Muscle of arm (tissue), 1 donor: ENCODE measurements at regions not wholly inside any gene's neighbourhood (a gene's known extent, or its start where the extent isn't known, plus 50 kb on each side); places are given as distances from the start of the nearest gene placed in this dataset.
A peak's percentile ranks its signal among the peaks of the same experiment; 100 is the strongest.

Experiments
- DNase-seq: peaks from one replicate; pipeline ENCODE4 v3.0.0-alpha.2; 2013

DNA sequence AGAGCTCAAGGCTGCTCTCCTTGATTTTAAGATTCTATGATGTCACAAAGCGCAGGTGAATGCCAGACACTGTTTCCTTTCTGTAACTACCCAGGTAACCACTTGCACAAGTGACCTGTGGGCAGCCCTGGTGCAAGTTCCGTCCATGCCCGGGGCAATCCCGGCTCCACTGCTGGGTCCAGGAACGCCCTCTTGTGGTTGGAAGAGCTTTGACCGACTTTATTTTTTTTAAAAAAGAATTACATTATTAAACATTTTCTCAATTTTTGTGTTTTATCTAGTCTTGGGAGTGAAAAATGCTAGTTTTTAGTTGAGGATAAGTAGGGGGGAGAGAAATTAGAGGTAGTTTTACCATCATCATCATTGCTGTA lies 695.2 kb downstream of the QKI start:
- no peak for DNase-seq

DNA sequence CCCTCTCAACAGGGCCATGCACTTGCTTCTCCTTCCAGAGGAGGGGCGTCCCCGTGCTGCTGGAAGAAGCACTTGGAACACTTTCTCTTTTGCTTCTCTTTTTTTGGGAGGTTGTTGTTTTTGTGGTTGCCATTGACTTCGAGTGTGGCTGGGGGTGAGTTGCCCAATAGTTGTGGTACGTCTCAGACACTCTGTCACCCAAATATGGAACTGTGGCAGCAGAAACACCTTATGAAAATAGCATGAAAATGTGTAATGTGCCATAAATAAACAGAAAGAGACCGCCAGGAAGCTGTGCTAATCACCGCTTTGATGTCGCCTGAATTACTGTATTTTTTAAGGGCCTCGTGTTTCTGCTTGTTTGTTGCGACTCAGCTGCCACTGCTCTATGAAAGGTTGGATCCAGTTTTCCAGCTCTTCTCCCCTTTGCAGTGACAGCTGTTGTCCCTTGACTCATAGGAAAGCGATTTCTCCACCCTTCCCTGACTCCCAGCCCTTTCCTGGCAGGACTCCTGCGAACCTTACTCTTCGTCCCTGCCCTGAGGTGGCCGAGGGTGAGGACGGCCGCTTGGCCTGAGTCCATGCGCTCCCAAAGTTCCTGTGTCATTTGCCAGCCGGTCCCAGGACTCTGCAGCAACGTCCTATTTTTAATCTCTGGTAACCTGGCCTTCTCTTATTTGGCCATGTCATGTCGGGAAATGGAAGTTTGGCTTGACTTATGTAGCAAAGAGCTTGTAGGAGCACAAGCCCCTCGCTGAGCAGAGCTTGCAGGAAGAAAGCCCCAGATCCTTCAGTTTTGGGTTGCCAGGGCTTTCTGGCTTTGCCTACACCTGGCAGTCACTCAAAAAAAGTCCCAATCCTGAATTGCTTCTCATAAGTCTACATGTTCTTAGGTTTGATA lies 694.6 kb downstream of the QKI start:
- peak; percentile 66 for DNase-seq

DNA sequence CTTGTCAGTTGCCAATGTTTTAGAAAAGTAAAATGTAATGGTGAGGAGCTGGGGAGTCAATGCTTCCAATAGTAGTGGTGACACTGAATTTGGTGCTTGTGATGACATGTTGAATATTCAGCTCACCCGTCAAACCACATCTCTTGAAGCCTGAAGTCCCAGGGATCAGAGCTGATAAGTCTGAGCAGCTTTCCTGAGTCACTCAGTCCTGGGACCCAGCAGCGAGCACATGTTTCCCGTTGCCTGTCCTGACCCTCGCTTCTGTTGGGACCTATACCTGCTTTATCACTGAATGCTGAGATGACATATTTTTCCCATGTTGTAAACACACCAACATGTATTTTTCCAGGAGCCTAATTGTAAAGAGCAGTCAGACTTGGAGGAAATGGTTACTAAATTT lies 693.6 kb downstream of the QKI start:
- no peak for DNase-seq

- DNase-seq, result no peak
Observed at GRCh38 chr6:164107297-164107995, 692.9 kb downstream of the QKI start.

DNA sequence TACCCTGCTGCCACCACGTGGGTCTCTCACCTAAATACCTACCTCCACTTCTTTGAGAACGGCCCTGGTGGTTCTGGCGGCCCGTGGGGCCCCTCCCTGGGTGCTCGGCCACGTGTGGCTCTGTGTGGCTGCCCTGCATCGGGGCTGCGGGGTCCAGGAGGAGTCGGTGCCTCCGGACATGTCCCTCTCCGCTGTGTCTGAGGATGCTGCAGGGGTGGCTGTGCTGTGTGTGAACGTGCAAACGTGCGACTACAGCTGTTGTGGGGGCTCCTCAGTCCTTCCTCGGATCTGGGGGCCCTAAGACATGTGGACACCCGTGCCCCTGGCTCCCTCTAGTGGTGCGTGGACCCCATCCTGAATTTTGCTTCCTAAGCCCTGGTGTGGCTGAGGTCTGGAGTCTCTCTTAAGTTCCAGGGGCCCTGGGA lies 691.8 kb downstream of the QKI start:
- DNase-seq, result no peak

DNA sequence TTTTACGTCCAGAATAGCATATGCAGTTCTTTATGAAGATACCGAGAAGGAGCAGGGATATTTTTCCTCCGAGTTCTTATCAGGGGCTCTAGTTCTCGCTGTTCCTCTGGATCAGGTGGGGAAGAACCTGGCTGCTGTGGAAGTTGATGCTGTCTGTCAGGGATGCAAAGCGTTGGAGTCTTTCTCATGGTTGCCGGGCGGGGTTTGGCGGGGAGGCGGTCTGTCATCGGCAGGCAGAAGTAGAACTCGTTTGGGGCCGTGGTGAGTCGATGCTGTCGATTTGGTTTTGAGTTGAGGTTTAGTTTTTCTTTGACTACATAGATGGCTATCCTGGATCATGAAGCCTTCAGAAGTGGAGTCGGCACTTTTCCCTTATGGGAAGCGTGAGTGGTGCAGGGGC lies 691.2 kb downstream of the QKI start:
- DNase-seq, result no peak

DNA sequence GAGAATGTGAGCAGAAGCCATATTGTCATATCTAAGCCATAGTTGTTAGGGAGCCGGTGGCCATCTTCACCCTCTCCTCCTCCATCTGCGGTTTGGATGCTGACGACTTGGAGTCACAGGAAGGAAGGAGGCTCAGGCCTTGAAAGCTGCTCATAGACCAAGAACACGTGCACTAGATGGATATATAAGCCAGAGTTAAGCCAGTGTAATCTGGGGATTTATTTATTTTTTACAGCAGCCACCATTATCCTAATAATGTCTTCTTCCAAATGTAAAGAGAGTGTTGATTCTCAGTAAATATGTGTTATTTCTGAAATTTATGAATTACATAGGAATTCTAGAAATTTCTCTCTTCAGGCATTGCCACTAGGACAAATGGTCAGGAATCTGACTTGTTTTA lies 689.9 kb downstream of the QKI start:
- no peak for DNase-seq

DNA sequence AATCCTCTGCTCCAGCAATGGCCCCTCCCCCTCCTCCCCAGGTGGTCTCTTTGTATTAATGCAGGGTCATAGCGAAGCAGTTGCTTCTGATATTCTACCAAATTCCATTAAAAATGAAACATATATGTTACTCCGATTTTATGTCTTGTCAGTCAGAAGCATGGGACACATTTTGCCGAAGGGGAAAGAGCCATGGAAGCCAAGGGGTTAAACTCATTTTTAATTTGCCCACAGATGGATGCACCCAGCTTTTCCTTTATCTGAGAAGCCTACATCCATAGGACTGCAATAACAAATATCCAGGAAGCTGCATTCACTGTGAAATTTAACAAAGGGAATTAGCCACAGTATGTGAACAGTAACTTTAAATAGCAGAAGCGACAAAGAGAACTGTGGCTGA lies 688.2 kb downstream of the QKI start:
- no peak for DNase-seq

DNA sequence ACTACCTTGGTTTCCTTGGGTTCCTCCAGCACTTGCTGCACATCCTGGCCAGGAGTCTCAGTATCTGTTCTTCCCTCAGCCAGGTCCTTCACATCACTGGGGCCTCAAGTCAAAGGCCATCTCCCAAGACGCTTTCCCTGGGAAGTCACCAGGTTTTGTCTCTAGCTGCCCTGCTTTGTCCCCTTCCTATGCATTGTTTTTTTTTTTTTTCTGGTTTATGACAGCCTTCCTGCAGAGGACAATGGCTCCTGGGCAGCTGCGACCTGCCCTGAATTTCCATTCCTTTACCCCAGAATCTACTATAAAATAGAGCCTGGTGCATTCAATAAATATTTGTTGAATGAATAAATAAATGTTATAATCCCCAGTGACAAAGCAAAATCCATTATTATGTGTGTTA lies 687.3 kb downstream of the QKI start:
- no peak for DNase-seq

- no peak for DNase-seq
Observed at GRCh38 chr6:164099269-164099865, 684.8 kb downstream of the QKI start.

GRCh38 chr6:164098857-164099267 lies 684.3 kb downstream of the QKI start:
- DNase-seq, result peak; percentile 46

DNA sequence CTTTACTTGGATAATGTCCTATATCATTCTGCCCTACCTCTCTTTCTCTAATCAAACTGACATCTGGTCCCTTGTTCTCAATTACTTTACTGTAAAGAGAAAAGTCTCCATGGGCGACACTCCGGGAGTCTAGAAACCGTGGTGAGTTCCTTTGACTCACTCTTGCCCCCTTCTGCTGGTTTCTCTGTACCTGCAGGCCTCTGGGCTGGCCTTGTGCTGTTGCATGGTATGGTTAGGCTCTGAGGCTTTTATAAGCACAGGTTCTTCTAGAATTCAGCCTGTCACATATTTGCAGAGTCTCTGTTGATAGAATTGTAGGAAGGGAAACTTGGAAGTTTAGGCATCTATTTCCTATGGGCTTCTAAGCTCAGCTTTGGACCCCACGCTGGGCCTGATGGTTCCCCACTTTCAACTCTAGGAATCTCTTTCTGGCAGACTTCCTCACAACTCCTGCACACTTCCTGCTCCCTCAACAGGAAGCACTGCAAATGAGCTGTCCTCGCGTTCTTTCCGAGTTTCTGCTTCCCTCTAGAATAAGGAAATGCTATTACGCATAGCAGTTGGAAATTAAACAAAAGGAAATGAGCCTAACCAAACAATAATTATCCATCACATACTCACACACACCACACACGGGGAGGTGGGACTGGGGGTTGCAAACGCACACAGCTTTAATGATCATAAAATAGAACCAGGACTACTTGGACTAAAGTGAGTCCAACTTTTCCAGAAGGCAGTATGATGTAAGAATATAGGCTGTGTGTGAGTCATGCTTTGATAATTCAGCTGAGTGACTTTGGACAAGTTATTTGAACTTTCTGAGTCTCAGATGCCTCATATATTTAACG lies 683.3 kb downstream of the QKI start:
- DNase-seq, result peak; percentile 56

DNA sequence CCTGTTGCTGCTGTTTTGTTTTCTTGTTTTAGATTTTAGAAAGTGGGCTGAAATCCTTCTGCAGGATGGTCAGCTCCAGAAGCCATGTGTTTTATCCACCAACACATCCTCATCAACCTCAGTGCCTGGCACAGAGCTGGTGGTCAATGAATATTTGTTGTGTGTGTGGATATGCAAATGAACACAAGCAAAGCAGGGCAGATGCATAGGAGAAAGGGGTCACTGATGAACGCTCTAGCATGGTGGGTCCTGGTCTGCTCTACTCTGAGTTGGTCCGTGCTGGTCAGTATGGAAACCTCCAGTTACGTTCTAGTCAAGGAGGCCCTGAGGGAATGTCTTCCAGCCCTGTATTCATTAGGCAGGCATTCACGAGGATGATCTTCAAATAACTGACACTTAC lies 682.5 kb downstream of the QKI start:
- no peak for DNase-seq

DNA sequence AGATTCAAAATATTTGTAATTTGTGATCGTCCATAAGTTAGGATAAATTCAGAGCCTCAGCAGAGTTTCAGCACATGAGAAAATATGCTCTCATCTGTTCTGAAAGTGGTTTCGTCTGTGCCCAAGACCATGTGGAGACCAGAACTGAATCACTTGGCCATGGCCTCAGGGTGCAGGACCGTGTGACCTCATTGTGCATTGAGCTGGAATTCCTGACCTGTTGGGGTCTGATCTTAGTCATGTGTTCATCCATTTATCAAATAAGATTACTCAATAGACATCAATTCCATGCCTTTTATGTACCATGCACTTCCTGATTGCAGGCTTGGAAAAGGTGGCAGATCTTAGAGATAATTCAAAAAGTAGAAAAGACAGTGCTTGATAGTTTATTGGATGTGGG lies 680.5 kb downstream of the QKI start:
- no peak for DNase-seq

DNA sequence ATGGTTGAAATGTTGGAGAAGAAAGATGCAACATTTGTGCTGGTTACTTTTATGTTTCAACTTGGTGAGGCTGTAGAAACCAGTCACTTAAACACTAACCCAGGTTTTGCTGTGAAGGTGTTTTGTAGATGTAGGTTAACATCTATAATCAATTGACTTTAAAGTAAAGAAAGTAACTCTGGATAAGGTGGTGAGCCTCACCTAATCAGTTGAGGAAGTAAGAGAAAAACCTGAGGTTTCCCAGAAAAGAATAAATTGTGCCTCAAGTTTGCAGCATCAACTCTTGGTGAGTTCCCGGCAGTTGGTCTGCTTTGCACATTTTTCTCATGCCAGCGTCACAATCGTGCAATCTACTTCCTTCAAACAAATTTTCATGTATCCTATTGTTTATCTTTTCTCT lies 673.4 kb downstream of the QKI start:
- no peak for DNase-seq

- no peak for DNase-seq
Observed at GRCh38 chr6:164087211-164087610, 672.7 kb downstream of the QKI start.

GRCh38 chr6:164086076-164086887 lies 671.8 kb downstream of the QKI start:
- DNase-seq, result no peak

DNA sequence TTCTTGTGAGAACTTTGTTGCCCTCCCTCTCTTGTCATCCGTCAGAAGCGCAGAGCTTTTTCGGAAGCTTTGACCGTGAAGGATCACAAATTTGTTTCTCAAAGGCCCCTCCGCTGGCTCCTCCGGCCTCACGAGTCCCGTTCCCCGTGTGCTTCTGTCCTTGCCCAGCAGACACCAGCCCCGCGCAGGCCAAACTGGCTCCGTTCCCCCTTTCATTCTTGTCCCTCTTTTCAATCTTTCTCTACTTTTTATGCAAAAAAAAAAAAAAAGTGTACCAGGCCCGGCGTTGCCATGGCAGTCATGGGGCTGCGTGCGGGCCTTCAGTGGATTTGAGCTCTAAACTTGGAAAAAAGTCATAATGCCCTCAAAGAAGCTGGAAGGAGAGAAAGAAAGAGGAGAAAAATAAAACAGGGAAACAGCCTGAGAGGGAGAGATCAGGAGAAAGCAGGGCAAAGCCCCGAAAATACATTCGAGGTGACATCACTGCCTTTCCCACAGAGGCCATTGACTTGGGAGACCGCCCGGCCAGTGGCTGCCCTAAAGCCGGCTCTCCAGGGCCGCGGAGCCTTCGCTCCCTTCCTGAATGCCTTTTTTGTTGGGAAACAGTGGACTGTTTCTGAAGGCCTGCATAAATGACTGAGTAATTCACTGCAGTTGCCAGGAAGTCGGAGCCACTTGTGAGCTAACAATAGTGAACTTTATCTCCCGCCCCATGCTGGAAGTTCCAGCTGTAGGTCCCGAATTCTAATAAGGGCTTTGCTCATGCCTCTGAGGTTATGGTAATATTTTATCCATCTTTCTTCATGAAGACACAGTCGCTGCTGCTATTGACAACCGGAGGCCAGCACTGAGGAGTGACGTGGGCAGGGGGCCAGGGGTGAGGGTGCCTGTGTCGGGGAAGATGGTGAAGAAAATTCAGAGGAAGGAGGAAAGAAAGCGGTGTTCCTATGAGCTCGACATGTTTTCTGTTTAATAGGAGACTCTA lies 670.9 kb downstream of the QKI start:
- peak; percentile 80 for DNase-seq

GRCh38 chr6:164079275-164079600 lies 664.7 kb downstream of the QKI start:
- DNase-seq, result no peak
